ENCODE measurements at regions not wholly inside any gene's neighbourhood (a gene's known extent, or its start where the extent isn't known, plus 50 kb on each side); places are given as distances from the start of the nearest gene placed in this dataset.

GRCh38 chr3:153768561-153769469 is 352.4 kb upstream of the ARHGEF26 start:
- Histone ChIP-seq H4K20me1 (ENCODE audit: control insufficient read depth, extremely low read depth, insufficient read depth, low read length) (no peaks in the 10 kb centered on the region), H3K36me3 (ENCODE audit: control insufficient read depth in 2 of 2, extremely low read depth in 1 of 2, insufficient read depth in 2 of 2, low read length in 2 of 2) (no peaks in the 10 kb centered on the region), H3K9me3 (ENCODE audit: control insufficient read depth, low read depth, low read length) (no peaks in the 10 kb centered on the region), H3K79me2 (ENCODE audit: control insufficient read depth, insufficient read depth, low read length) (no peaks in the 10 kb centered on the region), H3K9me1 (ENCODE audit: control insufficient read depth, extremely low read depth, insufficient read depth, low read length) (no peaks in the 10 kb centered on the region), H3K27ac (ENCODE audit: control insufficient read depth, insufficient read depth, low read length) (no peak overlapping the region), H3K4me3 (ENCODE audit: control insufficient read depth in 2 of 3, extremely low read depth in 1 of 3, insufficient read depth in 2 of 3, low read depth in 1 of 3, low read length in 3 of 3) (no peak overlapping the region), H3K4me2 (ENCODE audit: control insufficient read depth, extremely low read depth, insufficient read depth, low read depth, low read length) (no peak overlapping the region), H3K27me3 (ENCODE audit: control insufficient read depth, extremely low read depth, insufficient read depth, low read length) (no peaks in the 10 kb centered on the region), H2AFZ (ENCODE audit: control insufficient read depth, low read length) (no peak overlapping the region), H3K9ac (ENCODE audit: control insufficient read depth, extremely low read depth, insufficient read depth, low read length) (no peak overlapping the region), H3K4me1 (ENCODE audit: control insufficient read depth, extremely low read depth, insufficient read depth, low read length) (no peaks in the 10 kb centered on the region)
- peak; percentile 95 for FAIRE-seq
- dilution Hi-C loops (cut with MboI; ENCODE audit: extremely low pct_ligation_motif_present, low sequenced_read_pairs) = no loop called here
- TF ChIP-seq, protein P1, sequence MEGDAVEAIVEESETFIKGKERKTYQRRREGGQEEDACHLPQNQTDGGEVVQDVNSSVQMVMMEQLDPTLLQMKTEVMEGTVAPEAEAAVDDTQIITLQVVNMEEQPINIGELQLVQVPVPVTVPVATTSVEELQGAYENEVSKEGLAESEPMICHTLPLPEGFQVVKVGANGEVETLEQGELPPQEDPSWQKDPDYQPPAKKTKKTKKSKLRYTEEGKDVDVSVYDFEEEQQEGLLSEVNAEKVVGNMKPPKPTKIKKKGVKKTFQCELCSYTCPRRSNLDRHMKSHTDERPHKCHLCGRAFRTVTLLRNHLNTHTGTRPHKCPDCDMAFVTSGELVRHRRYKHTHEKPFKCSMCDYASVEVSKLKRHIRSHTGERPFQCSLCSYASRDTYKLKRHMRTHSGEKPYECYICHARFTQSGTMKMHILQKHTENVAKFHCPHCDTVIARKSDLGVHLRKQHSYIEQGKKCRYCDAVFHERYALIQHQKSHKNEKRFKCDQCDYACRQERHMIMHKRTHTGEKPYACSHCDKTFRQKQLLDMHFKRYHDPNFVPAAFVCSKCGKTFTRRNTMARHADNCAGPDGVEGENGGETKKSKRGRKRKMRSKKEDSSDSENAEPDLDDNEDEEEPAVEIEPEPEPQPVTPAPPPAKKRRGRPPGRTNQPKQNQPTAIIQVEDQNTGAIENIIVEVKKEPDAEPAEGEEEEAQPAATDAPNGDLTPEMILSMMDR (optimal IDR thresholded peaks at IDR 0.05 in 1 of 3, IDR thresholded peaks at IDR 0.05 in 1 of 3, conservative IDR thresholded peaks at IDR 0.05 in 1 of 3; ENCODE audit: extremely low read depth in 1 of 3, insufficient read depth in 2 of 3, low read length in 3 of 3) = peak; percentile 81 to 96 (median 84)
- no peak for TF ChIP-seq EZH2 (IDR thresholded peaks at IDR 0.05; ENCODE audit: low read length)
- peak; percentile 9 for DNase-seq (ENCODE audit: low read depth, low spot score)

- no peaks in the 10 kb centered on the region for H3K36me3 ChIP-seq (ENCODE audit: control insufficient read depth in 2 of 2, extremely low read depth in 1 of 2, insufficient read depth in 2 of 2, low read length in 2 of 2)
- H3K4me3 ChIP-seq (ENCODE audit: control insufficient read depth in 2 of 3, extremely low read depth in 1 of 3, insufficient read depth in 2 of 3, low read depth in 1 of 3, low read length in 3 of 3) = no peak overlapping the region
- DNase-seq (ENCODE audit: low read depth, low spot score) (no peak), FAIRE-seq (no peak)
- no peak overlapping the region for H2AFZ ChIP-seq (ENCODE audit: control insufficient read depth, low read length)
- H3K4me1 ChIP-seq (ENCODE audit: control insufficient read depth, extremely low read depth, insufficient read depth, low read length) = no peaks in the 10 kb centered on the region
- no peaks in the 10 kb centered on the region for H3K9me3 ChIP-seq (ENCODE audit: control insufficient read depth, low read depth, low read length)
- no peaks in the 10 kb centered on the region for H3K79me2 ChIP-seq (ENCODE audit: control insufficient read depth, insufficient read depth, low read length)
- no peaks in the 10 kb centered on the region for H3K9me1 ChIP-seq (ENCODE audit: control insufficient read depth, extremely low read depth, insufficient read depth, low read length)
- dilution Hi-C loops (cut with MboI; ENCODE audit: extremely low pct_ligation_motif_present, low sequenced_read_pairs) = no loop called here
- no peak overlapping the region for H3K27ac ChIP-seq (ENCODE audit: control insufficient read depth, insufficient read depth, low read length)
- TF ChIP-seq, protein P1 (optimal IDR thresholded peaks at IDR 0.05 in 1 of 3, IDR thresholded peaks at IDR 0.05 in 1 of 3, conservative IDR thresholded peaks at IDR 0.05 in 1 of 3; ENCODE audit: extremely low read depth in 1 of 3, insufficient read depth in 2 of 3, low read length in 3 of 3) = no peak
- no peak for TF ChIP-seq EZH2 (IDR thresholded peaks at IDR 0.05; ENCODE audit: low read length)
- no peaks in the 10 kb centered on the region for H3K27me3 ChIP-seq (ENCODE audit: control insufficient read depth, extremely low read depth, insufficient read depth, low read length)
- no peak overlapping the region for H3K4me2 ChIP-seq (ENCODE audit: control insufficient read depth, extremely low read depth, insufficient read depth, low read depth, low read length)
- no peaks in the 10 kb centered on the region for H4K20me1 ChIP-seq (ENCODE audit: control insufficient read depth, extremely low read depth, insufficient read depth, low read length)
- H3K9ac ChIP-seq (ENCODE audit: control insufficient read depth, extremely low read depth, insufficient read depth, low read length) = no peak overlapping the region
Observed at GRCh38 chr3:153783106-153783505, 338.1 kb upstream of the ARHGEF26 start.
